ENCODE measurements at regions not wholly inside any gene's neighbourhood (a gene's known extent, or its start where the extent isn't known, plus 50 kb on each side); places are given as distances from the start of the nearest gene placed in this dataset.

DNA sequence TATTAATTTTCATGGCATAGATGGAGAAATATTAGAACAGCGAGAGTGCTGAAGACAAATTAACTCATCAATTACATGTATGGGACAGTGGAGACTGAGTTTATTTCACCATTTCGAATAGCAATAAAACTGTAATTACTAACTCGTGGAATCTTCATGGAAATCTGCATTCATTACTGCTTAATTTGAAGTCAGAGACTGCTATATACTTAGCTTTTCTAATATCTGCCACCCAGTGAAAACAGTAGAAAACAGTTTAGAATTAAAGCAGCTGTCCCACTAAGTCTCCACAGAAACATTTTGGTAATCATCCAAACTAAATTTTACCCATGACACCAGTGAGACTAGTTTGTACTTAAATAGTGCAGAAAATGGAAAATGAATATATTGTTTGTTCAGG, 56.8 kb downstream of the IZUMO3 start:
- no peak for DNase-seq (ENCODE audit: low spot score)
- intact Hi-C loops (cut with DNase I), result no loop called here

DNA sequence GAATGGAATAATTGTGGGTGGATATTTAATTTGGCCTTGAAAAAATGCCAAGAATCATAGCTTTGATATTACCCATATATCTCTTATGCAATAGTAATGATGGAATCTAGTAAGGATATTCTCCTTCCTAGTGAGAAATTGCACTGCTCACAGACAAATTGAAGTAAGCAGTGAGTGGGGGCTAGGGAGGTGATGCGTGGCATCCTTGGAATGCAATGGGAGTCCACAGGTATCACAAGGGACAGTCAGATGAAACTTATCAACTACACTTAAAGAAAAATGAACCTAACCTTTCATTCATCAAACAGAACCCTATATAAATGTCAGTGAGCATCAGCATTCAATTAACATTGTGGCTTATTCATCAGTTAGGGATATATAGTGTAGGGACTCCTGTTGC, 57.8 kb downstream of the IZUMO3 start:
- intact Hi-C loops (cut with DNase I), result no loop called here
- DNase-seq (ENCODE audit: low spot score), result no peak

DNA sequence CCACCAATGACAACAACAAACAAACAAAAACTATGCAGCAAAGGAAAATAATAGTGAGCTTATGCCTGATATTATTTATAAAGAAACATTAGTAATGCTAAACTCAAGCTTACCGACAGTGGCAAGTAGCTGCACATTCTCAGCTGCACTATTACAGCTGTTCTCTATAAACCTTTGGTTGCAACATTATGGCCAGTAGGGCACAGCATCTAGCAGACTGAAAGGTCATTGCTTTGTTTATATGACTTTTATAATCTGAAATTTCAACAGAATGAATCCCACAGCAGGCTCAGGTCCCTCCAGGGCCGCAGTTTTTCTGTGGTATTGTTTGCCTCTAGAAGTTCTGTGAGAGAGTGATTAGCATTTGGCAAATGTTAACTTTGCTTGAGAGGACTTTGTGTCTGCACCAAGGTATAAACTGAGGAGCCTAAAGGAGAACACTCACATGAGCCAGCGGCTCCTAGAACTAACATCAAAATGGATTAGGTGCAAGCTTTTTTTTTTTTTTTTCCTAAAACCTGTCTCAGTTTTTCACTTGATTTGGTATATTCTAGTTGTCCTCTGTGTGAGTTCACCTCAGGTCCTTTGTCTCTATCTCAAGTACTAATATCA, 58.3 kb downstream of the IZUMO3 start:
- DNase-seq (ENCODE audit: low spot score), result no peak
- intact Hi-C loops (cut with DNase I), result no loop called here

DNA sequence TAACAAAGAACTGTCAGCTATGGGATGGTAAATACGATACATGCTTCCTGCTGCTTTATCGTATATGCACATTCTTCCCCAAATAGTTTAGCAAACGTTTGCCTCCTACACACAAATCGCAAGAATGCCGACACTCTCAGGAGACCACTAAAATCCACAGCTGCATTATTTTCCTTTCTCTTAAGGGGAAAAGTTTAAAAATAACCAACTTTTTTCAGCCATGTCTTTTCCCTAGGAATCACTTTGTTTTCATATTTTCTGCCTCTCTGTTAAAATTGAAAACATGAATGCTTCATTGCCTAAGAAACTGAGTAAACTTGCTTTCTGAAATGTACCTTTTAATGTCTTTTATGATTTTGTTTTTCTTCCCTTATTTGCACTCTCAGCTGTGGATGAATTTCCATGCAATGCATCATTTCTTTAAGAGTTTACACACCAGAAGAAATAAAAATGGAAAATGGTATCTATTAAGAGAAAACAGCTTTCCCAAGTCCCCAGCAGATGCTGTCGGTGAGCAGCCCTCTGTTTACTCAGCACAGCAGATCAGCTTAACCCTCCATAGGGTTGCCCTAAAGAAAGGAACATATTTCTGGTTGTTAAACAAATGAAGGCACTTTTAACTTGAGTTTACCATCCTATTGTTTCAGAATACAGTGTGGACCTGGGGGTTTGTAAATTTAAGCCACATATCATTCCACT, 66.2 kb downstream of the IZUMO3 start:
- intact Hi-C loops (cut with DNase I), result no loop called here
- no peak for DNase-seq (ENCODE audit: low spot score)

DNA sequence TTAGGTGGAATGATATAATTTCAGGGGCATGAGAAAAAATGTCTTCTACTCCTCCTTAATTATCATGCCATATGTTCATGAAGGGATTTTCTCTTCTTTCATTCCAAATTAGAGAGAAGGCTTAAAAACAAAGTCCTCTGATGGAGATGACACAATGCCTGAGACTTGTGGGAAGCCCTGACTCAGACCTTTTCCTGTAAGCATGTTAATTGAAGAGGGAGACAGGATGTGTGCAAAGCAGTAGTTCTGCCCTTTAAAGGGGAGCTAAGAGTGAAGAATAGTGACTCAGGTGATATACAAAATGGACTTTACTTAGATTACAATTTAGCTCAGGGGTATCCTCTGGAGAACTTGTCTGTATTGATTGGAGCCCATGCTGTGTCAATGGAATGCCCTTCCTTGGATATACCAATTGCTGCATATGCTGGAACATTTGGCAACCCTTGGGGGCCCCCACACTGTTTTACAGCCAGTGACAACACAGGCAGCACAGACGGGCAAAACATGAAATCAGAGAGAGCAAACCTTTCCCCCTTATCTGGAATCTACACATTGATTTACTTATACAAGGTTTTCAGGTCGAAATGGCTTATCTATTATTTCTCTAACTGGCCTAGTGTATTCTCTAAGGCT, 81.3 kb downstream of the IZUMO3 start:
- intact Hi-C loops (cut with DNase I), result no loop called here
- no peak for DNase-seq (ENCODE audit: low spot score)

DNA sequence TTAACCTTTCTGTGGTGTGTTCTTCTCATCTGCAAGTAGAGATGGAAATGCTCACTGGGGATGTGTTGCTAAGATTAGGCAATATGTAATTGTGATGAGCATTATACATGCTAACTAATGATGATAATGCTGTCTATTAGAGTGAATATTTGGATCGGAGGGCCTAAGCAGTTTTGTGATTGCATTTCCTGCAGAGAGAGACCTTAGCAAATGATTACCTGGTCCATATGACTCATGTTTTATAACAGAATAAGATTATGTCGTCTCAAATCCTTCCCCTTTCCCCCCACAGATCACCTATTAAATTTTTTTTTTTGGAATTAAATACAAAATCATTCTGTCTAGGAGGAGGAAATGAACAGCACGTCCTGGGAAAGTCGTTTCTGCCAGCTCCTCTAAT, 82.7 kb downstream of the IZUMO3 start:
- intact Hi-C loops (cut with DNase I), result no loop called here
- no peak for DNase-seq (ENCODE audit: low spot score)

GRCh38 chr9:24460781-24461180, 84.9 kb downstream of the IZUMO3 start:
- intact Hi-C loops (cut with DNase I), result no loop called here

GRCh38 chr9:24459953-24460352, 85.7 kb downstream of the IZUMO3 start:
- DNase-seq (ENCODE audit: low spot score), result no peak
- intact Hi-C loops (cut with DNase I), result no loop called here

More at GRCh38 chr9:24460781-24461180, 84.9 kb downstream of the IZUMO3 start:
- no peak for DNase-seq (ENCODE audit: low spot score)

DNA sequence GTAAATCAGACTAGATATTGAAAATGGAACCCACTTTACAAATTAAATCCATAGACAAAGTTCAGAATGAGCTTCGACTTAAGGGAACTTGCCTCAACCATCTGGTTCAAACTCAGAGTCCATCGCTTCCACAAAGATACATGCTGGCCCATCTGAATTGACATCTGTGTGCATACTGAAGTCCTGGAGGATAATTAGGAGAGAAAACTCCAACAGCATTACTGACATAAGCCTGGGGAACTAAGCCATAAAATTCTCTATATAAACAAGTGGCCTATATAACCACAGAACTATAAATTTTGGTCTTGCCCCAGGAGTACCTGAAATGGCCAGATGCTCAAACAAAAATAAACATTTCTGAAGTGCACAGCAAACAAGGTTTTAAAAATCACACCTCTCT, 94.4 kb downstream of the IZUMO3 start:
- intact Hi-C loops (cut with DNase I), result no loop called here
- DNase-seq (ENCODE audit: low spot score), result no peak

DNA sequence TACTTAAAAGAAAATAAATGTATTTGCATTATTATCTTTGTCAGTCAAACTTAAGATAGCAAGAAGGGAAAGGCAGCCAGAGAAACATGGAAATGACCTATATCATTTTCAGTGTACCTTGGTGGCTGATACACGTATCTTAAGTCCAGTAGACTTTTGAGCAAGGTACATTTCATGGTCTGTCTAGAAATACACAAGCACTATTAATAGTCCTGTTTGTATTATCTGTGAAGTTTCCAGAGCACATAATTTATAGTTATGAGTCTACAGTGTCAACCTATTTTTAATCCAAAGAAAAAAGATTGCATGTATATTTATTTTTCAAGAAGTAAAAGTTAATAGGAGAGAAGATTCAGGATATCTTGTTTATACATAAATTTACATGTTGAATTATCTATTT, 95.7 kb downstream of the IZUMO3 start:
- DNase-seq (ENCODE audit: low spot score), result no peak
- intact Hi-C loops (cut with DNase I), result no loop called here

- DNase-seq (ENCODE audit: low spot score), result no peak
- intact Hi-C loops (cut with DNase I), result no loop called here
These were observed 106.2 kb downstream of the IZUMO3 start for GRCh38 chr9:24439456-24439855.

DNA sequence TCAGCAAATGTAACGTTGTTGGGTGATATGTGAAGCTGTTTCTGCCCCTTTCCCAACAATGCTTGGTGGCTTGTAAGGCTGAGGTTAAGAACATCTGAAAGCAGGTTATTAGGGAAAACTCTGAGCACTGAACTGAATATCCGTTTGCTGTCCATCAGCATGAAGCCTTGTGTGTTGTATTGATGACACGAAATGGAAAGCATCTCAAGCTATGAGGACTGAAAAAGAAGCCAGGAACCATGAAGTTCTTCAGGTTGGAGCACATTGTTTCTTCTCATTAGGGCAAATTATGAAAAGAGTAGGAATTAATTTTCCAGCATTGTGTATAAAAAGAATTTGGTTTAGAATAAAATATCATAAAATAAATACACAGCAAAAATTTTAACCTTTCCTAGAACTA, 106.8 kb downstream of the IZUMO3 start:
- DNase-seq (ENCODE audit: low spot score), result no peak
- intact Hi-C loops (cut with DNase I), result no loop called here

DNA sequence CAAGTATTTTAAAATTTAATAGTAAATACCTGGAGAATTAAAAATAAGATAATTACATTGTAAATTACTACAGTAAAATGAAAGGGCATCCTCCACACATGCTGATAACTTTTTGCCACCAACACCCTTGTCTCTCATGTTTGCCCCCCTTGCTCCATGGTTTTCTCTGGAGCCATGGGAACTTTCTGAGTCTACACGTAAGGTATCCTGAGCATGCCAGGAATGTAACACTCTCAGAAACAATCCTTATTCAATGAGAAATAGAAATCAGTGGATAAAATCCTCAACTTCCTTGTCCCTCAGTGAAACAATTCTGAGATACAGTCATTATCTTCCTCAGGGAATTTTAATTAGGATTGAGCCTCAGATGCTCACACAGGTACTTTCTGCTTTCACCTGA, 108.9 kb downstream of the IZUMO3 start:
- intact Hi-C loops (cut with DNase I), result no loop called here
- no peak for DNase-seq (ENCODE audit: low spot score)

- intact Hi-C loops (cut with DNase I), result no loop called here
- no peak for DNase-seq (ENCODE audit: low spot score)
These were observed 111.5 kb downstream of the IZUMO3 start for GRCh38 chr9:24434183-24434582.

- intact Hi-C loops (cut with DNase I), result no loop called here
- no peak for DNase-seq (ENCODE audit: low spot score)
These were observed 129.6 kb downstream of the IZUMO3 start for GRCh38 chr9:24416136-24416535.

- intact Hi-C loops (cut with DNase I), result no loop called here
- no peak for DNase-seq (ENCODE audit: low spot score)
These were observed 132.0 kb downstream of the IZUMO3 start for GRCh38 chr9:24413651-24414050.

DNA sequence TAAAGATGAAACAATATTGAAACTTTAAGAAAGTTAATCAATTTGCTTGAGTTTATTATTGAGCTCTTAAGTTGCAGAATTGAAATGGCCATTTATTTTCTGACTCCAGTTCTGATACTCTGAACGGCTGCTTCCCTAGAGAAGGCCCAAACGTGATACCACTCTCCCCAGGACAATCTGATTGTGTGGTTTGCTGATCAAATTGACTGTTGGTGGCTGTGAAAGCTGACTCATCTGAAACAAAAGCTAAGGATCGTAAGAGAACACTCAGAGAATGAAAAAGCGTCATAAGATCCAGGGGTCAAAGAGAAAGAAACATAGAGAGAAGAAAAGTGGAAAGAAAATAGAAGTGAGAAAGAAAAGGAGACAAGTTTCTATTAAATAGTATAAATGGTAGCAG, 147.2 kb downstream of the IZUMO3 start:
- intact Hi-C loops (cut with DNase I), result no loop called here
- no peak for DNase-seq (ENCODE audit: low spot score)

DNA sequence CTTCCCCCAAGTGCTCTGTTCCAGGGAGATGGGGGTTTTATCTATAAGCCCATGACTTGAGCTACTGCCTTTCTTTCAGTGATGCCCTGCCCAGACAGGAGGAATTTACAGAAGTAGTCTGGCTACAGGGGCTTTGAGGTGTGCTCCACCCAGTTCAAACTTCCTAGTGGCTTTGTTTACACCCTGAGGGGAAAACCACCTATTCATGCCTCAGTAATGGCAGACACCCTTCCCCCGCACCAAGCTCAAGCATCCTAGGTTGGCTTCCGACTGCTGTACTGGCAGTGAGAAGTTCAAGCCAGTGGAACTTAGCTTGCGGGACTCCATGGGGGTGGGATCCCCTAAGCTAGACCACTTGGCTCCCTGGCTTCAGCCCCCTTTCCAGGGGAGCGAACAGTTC, 154.6 kb downstream of the IZUMO3 start:
- intact Hi-C loops (cut with DNase I), result no loop called here
- DNase-seq (ENCODE audit: low spot score), result no peak

GRCh38 chr9:24385077-24385476, 160.6 kb downstream of the IZUMO3 start:
- intact Hi-C loops (cut with DNase I), result no loop called here
- DNase-seq (ENCODE audit: low spot score), result no peak

DNA sequence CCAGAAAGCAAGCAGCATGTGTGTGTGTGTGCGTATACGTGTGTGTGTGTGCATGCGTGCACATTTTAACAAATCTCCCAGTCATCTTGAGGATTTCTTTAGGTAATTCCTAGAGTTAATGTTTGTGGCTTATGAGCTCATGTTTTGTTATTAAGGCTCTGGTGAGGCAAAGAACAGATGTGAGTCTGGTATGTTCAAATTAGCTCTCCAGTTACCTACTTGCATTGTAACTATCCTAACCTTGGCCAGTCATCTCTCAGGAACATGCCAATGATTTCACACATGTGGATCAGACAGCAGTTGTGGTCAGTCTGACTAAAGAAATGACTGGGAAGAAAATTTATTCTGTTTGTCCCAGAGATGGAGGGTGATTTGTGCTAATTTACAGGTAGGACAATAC, 163.1 kb downstream of the IZUMO3 start:
- no peak for DNase-seq (ENCODE audit: low spot score)
- intact Hi-C loops (cut with DNase I), result no loop called here

- no peak for DNase-seq (ENCODE audit: low spot score)
- intact Hi-C loops (cut with DNase I), result no loop called here
These were observed 164.5 kb downstream of the IZUMO3 start for GRCh38 chr9:24381205-24381604.

Measured in posterior vena cava (tissue), 2 donors.